Body of pancreas (tissue), 4 donors: ENCODE measurements at regions not wholly inside any gene's neighbourhood (a gene's known extent, or its start where the extent isn't known, plus 50 kb on each side); places are given as distances from the start of the nearest gene placed in this dataset.

Experiments used
- ATAC-seq: fragments of 150-250 bp; one replicate; pipeline ENCODE4 v1.9.1; 2016
- DNase-seq, 4 donors: peaks; one replicate each; pipeline ENCODE4 v3.0.0-alpha.2; 2019
- H3K27ac ChIP-seq, 4 donors: fragments of 200-600 bp; sonication (generic); 1 replicate in 3 of 4; 2 replicates in 1 of 4; pipeline versions ENCODE4 v1.5.1 to v1.6.1; 2016 to 2019; ENCODE audit warnings: mild to moderate bottlenecking in 1 of 4, mixed read lengths in 1 of 4, moderate library complexity in 1 of 4
- H3K27me3 ChIP-seq, 2 donors: fragments of 200-600 bp; sonication (generic); one replicate each; pipeline ENCODE4 v1.6.0; 2016; ENCODE audit warnings: mild to moderate bottlenecking in 1 of 2
- H3K36me3 ChIP-seq, 2 donors: fragments of 200-600 bp; sonication (generic); replicated peaks in 1 of 2; 2 replicates each; pipeline ENCODE4 v1.5.1; 2016; ENCODE audit warnings: low read depth in 2 of 2; ENCODE audit not compliant: insufficient read depth in 1 of 2
- H3K4me1 ChIP-seq: fragments of 200-600 bp; sonication (generic); one replicate; pipeline ENCODE4 v1.6.0; 2016
- H3K4me3 ChIP-seq, 2 donors: fragments of 200-600 bp; sonication (generic); 1 replicate in 1 of 2; 2 replicates in 1 of 2; pipeline ENCODE4 v1.5.1; 2016 to 2019
- H3K9me3 ChIP-seq, 3 donors: fragments of 200-600 bp; sonication (generic); 1 replicate in 2 of 3; 2 replicates in 1 of 3; pipeline ENCODE4 v1.5.1; 2016
- CTCF ChIP-seq, 7 experiments: fragments of 450-650 bp in 4 of 7; fragments of 200-600 bp in 3 of 7; sonication (generic) in 3 of 7; IDR thresholded peaks; one replicate each; pipeline ENCODE4 v1.5.1; 2016 to 2019; ENCODE audit warnings: antibody characterized with exemption in 7 of 7
- POLR2A ChIP-seq, 3 donors: fragments of 450-650 bp; IDR thresholded peaks; one replicate each; pipeline ENCODE4 v1.6.1; 2016; ENCODE audit warnings: antibody characterized with exemption in 3 of 3, mild to moderate bottlenecking in 2 of 3
- WGBS, 2 donors: methylation state at CpG; one replicate each; pipeline ENCODE4 v1.1.5; 2017; 5-methylcytosine and 5-hydroxymethylcytosine counted together
- intact Hi-C: fragments of 100-400 bp; cut with DNase I; formaldehyde crosslinking; loops from one replicate; pipeline ENCODE4 v1.15.1; 2023

- no peaks in the 10 kb centered on the region for H3K9me3 ChIP-seq
- no peaks in the 10 kb centered on the region for H3K4me1 ChIP-seq
- TF ChIP-seq POLR2A (IDR thresholded peaks at IDR 0.05) (no peak), CTCF (IDR thresholded peaks at IDR 0.05) (no peak)
- no peaks in the 10 kb centered on the region for H3K27me3 ChIP-seq
- DNase-seq: no peak
- H3K36me3 ChIP-seq: no peaks in the 10 kb centered on the region
- 86 to 92% methylated on average over 2 of the region's 2 CpGs for WGBS, 2 donors
- intact Hi-C loops: no loop called here
- H3K27ac ChIP-seq: no peak overlapping the region
- H3K4me3 ChIP-seq: no peak overlapping the region
- ATAC-seq: no peak
Measured at GRCh38 chr7:19973581-19973980, 200.2 kb upstream of the TMEM196 start.

DNA sequence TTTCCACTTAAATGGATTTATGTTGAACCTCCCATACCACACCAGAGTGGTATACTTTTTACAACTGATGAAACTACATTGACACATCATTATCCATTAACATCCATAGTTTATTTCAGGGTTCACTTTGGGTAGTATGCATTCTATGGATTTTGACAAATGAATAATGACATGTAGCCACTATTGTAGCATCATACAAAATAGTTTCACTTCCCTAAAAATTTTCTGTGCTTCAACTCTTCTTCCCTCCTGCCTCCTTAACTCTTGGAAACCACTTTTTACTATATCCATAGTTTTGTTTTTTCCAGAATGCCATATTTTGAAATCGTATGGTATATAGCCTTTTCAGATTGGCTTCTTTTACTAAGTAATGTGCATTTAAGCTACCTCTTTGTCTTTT lies 199.5 kb upstream of the TMEM196 start:
- H3K4me3 ChIP-seq: no peak overlapping the region
- H3K36me3 ChIP-seq: no peaks in the 10 kb centered on the region
- no peaks in the 10 kb centered on the region for H3K9me3 ChIP-seq
- H3K27ac ChIP-seq: no peak overlapping the region
- DNase-seq (no peak), ATAC-seq (no peak)
- intact Hi-C loops: no loop called here
- no peaks in the 10 kb centered on the region for H3K27me3 ChIP-seq
- TF ChIP-seq POLR2A (IDR thresholded peaks at IDR 0.05) (no peak), CTCF (IDR thresholded peaks at IDR 0.05) (no peak)
- 72 to 81% methylated on average over 1 of the region's 1 CpG for WGBS, 2 donors
- H3K4me1 ChIP-seq: no peaks in the 10 kb centered on the region

DNA sequence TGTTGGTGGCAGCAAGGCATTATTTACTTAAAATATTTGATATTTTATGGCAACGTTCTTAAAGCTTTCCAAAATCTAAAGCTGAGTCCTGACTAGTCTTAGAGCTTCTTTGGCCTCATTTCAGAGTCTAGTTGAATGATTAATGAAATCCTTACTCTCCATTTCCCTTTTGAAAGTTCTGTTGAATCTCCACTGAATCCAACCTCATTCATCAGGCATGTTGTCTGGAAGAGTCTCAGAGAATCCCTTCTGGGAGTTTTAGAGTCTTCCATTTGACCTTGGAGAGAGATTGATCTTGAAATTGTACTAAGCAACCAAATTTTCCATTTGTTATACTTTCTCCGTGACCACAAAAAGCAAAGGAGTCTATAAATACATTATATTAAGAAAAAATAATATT lies 198.5 kb upstream of the TMEM196 start:
- intact Hi-C loops: no loop called here
- no peak for ATAC-seq
- H3K4me3 ChIP-seq: no peak overlapping the region
- H3K4me1 ChIP-seq: no peaks in the 10 kb centered on the region
- WGBS, 2 donors: 53 to 60% methylated on average over 2 of the region's 2 CpGs
- H3K36me3 ChIP-seq: no peaks in the 10 kb centered on the region
- no peaks in the 10 kb centered on the region for H3K9me3 ChIP-seq
- TF ChIP-seq CTCF (IDR thresholded peaks at IDR 0.05) (no peak), POLR2A (IDR thresholded peaks at IDR 0.05) (no peak)
- H3K27me3 ChIP-seq: no peaks in the 10 kb centered on the region
- no peak for DNase-seq
- no peak overlapping the region for H3K27ac ChIP-seq

DNA sequence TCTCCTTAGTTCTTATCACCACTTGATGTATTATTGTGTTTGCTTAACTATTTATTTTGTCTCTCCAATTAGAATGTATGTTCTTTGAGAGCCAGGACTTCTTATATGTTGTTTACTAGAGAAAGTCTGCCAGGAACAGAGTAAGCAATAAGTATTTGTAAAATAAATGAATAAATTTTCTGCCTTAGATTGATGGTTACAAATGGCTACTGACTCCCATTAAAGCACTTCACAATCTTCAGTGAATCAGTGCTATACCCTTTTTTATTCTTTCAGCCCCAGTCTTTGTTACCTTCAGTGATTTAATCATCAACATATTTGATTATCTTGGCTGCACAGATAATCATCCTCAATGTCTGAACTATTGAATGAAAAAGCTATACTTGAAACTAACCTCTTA lies 197.1 kb upstream of the TMEM196 start:
- TF ChIP-seq POLR2A (IDR thresholded peaks at IDR 0.05) (no peak), CTCF (IDR thresholded peaks at IDR 0.05) (no peak)
- Histone ChIP-seq H3K9me3 (no peaks in the 10 kb centered on the region), H3K27me3 (no peaks in the 10 kb centered on the region), H3K27ac (no peak overlapping the region), H3K36me3 (no peaks in the 10 kb centered on the region), H3K4me3 (no peak overlapping the region), H3K4me1 (no peaks in the 10 kb centered on the region)
- ATAC-seq (no peak), DNase-seq (no peak)
- intact Hi-C loops: no loop called here

DNA sequence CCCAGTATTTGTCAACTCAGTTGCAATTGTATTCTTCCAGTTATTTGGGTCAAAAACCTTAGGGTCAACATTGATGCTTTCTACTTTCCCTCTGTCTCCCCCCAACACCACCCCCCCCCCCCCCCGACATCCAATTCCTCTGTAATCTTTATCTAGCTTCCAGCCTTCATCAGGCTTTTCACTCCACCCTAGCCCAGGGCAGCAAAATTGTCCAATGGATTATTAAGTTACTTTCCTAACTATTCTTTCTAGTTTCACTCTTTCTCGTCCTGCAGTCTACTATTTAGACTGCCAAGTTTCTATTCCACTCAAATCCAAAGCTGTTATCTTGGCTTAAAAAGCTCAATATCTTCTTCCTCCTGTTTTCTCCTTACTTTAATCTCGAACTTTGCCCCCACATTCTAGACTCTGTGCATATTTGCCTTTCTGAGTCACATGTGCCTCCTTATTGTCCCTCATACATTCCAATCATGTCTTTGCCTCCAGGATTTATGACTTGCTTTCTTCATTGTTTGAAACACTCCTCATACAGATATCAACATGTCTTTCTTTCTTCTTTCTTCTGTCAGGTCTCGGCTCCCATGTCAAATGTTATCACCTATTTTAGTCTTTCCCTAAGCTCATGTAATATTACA lies 196.6 kb upstream of the TMEM196 start:
- Histone ChIP-seq H3K4me1 (no peaks in the 10 kb centered on the region), H3K27ac (no peak overlapping the region), H3K27me3 (no peaks in the 10 kb centered on the region), H3K4me3 (no peak overlapping the region), H3K9me3 (no peaks in the 10 kb centered on the region), H3K36me3 (no peaks in the 10 kb centered on the region)
- intact Hi-C loops: no loop called here
- DNase-seq: no peak
- WGBS, 2 donors: 12 to 23% methylated on average over 4 of the region's 4 CpGs
- TF ChIP-seq CTCF (IDR thresholded peaks at IDR 0.05): no peak
- no peak for TF ChIP-seq POLR2A (IDR thresholded peaks at IDR 0.05)
- ATAC-seq: no peak
